OCI-LY1 (cell line): ENCODE measurements at regions not wholly inside any gene's neighbourhood (a gene's known extent, or its start where the extent isn't known, plus 50 kb on each side); places are given as distances from the start of the nearest gene placed in this dataset.
"Not testable (repeated sequence)": the region's sequence is repeated elsewhere in the genome, so short reads cannot be mapped to it uniquely, and the experiment has no call there.

Source experiments
- H2AFZ ChIP-seq: fragments of 200-600 bp; sonication (generic), shearing (Covaris generic); 2 replicates; pipeline ENCODE4 v1.6.0; 2014; ENCODE audit warnings: antibody characterized with exemption, mild to moderate bottlenecking, low read length
- H3F3A ChIP-seq: fragments of 200-600 bp; sonication (generic), shearing (Covaris generic); 2 replicates; pipeline ENCODE4 v1.6.0; 2014; ENCODE audit warnings: mild to moderate bottlenecking, antibody characterized with exemption, low read length, moderate library complexity; ENCODE audit not compliant: insufficient read depth
- H3K27ac ChIP-seq: fragments of 200-600 bp; sonication (generic); 2 replicates; pipeline ENCODE4 v1.5.1; 2014; ENCODE audit warnings: low read length, mixed run types, mild to moderate bottlenecking, low read depth; ENCODE audit not compliant: poor library complexity, severe bottlenecking
- H3K27me3 ChIP-seq: fragments of 200-600 bp; sonication (generic); 2 replicates; pipeline ENCODE4 v1.6.0; 2014; ENCODE audit warnings: antibody characterized with exemption, mild to moderate bottlenecking, low read length, moderate library complexity; ENCODE audit not compliant: insufficient read depth
- H3K36me3 ChIP-seq: fragments of 200-600 bp; sonication (generic); 2 replicates; pipeline ENCODE4 v1.6.1; 2014; ENCODE audit warnings: mild to moderate bottlenecking, antibody characterized with exemption, low read length, moderate library complexity, mixed read lengths; ENCODE audit not compliant: insufficient read depth
- H3K4me1 ChIP-seq: fragments of 200-600 bp; sonication (generic); 2 replicates; pipeline ENCODE4 v1.5.1; 2014; ENCODE audit warnings: mild to moderate bottlenecking, low read length, moderate library complexity; ENCODE audit not compliant: insufficient read depth, severe bottlenecking
- H3K4me2 ChIP-seq: fragments of 200-600 bp; sonication (generic), shearing (Covaris generic); 2 replicates; pipeline ENCODE4 v1.6.1; 2014; ENCODE audit warnings: low read length
- H3K4me3 ChIP-seq: fragments of 200-600 bp; sonication (generic); 2 replicates; pipeline ENCODE4 v1.5.1; 2014; ENCODE audit warnings: low read length, low read depth, mild to moderate bottlenecking, mixed read lengths; ENCODE audit not compliant: poor library complexity, severe bottlenecking
- H3K79me2 ChIP-seq: fragments of 200-600 bp; shearing (Covaris generic); 2 replicates; pipeline ENCODE4 v1.6.1; 2016; ENCODE audit warnings: mixed run types, low read length, mixed read lengths; ENCODE audit not compliant: insufficient read depth
- H3K9ac ChIP-seq: fragments of 200-600 bp; sonication (generic), shearing (Covaris generic); 2 replicates; pipeline ENCODE4 v1.6.1; 2014; ENCODE audit warnings: mild to moderate bottlenecking, low read length, mixed read lengths
- H3K9me2 ChIP-seq: fragments of 200-600 bp; sonication (generic), shearing (Covaris generic); 2 replicates; pipeline ENCODE4 v1.6.1; 2014; ENCODE audit warnings: low read depth, mild to moderate bottlenecking, low read length, mixed read lengths
- H3K9me3 ChIP-seq: fragments of 200-600 bp; shearing (Covaris generic); 2 replicates; pipeline ENCODE4 v1.6.1; 2014; ENCODE audit warnings: low read length, mixed read lengths
- H4K20me1 ChIP-seq: fragments of 200-600 bp; sonication (generic), shearing (Covaris generic); 2 replicates; pipeline ENCODE4 v1.6.0; 2016; ENCODE audit warnings: mild to moderate bottlenecking, low read length; ENCODE audit not compliant: insufficient read depth
- EZH2 ChIP-seq: fragments of 200-600 bp; sonication (generic), shearing (Covaris generic); IDR thresholded peaks from 2 replicates; pipeline ENCODE4 v1.8.0; 2017; ENCODE audit warnings: borderline replicate concordance, mixed run types, mild to moderate bottlenecking, antibody characterized with exemption, low read length, moderate library complexity, mixed read lengths
- TF ChIP-seq, protein P1 (sequence below): fragments of 200-600 bp; sonication (generic), shearing (Covaris generic); IDR thresholded peaks from 2 replicates; pipeline ENCODE4 v1.5.1; 2017; ENCODE audit warnings: mild to moderate bottlenecking, antibody characterized with exemption, low read length, moderate library complexity, mixed read lengths

DNA sequence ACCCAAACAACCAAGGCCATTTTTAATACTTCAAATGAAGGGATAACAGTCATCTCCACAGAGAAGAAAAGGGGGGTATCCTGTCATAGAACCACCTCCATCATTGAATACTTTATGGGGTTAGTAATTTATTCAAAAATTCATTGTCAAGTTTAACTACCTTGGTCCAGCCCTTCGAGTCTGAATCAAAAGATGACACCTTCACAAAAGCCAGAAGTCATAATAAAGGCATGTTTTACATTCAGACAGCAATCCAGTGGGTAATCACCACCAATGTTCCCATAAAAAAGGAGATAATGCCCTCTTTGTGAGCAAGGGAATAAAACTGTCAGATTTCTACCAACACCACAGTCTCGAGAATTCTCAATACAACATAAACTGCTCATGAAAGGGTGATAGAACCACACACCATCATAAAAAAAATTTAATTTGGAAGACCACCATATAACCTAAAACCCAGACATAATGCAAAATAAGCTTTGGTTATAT is 145.6 kb upstream of the ZBTB20 start:
- no peaks in the 10 kb centered on the region for H3K9me2 ChIP-seq
- H3K36me3 ChIP-seq, result no peaks in the 10 kb centered on the region
- no peaks in the 10 kb centered on the region for H3K4me1 ChIP-seq
- no peak for TF ChIP-seq EZH2
- TF ChIP-seq, protein P1, sequence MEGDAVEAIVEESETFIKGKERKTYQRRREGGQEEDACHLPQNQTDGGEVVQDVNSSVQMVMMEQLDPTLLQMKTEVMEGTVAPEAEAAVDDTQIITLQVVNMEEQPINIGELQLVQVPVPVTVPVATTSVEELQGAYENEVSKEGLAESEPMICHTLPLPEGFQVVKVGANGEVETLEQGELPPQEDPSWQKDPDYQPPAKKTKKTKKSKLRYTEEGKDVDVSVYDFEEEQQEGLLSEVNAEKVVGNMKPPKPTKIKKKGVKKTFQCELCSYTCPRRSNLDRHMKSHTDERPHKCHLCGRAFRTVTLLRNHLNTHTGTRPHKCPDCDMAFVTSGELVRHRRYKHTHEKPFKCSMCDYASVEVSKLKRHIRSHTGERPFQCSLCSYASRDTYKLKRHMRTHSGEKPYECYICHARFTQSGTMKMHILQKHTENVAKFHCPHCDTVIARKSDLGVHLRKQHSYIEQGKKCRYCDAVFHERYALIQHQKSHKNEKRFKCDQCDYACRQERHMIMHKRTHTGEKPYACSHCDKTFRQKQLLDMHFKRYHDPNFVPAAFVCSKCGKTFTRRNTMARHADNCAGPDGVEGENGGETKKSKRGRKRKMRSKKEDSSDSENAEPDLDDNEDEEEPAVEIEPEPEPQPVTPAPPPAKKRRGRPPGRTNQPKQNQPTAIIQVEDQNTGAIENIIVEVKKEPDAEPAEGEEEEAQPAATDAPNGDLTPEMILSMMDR, result no peak
- no peak overlapping the region for H3K9ac ChIP-seq
- no peak overlapping the region for H3K4me3 ChIP-seq
- H3K27me3 ChIP-seq, result no peaks in the 10 kb centered on the region
- H2AFZ ChIP-seq, result no peak overlapping the region
- H3K4me2 ChIP-seq, result no peak overlapping the region
- H3K27ac ChIP-seq, result no peak overlapping the region
- no peaks in the 10 kb centered on the region for H3K79me2 ChIP-seq
- no peaks in the 10 kb centered on the region for H3F3A ChIP-seq
- H4K20me1 ChIP-seq, result no peaks in the 10 kb centered on the region
- H3K9me3 ChIP-seq, result no peaks in the 10 kb centered on the region

DNA sequence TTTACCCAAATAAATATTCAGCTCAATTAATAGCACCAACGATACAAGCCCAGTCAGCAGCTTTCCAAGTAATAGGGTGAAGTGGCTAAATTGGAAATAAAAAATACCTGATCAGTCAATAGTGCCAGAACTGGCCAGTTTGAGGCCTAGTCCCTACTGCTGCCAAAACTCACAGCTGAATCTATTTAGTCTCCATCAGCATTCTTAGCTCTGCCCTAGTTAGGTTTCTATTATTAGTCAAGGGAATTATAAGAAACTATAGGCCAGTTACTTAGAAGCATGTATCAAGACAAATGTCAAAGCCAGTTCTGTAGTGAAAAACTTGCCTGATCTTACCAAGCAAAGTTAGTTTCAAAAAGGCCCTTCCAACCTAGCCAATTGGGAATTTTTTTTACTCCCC is 146.2 kb upstream of the ZBTB20 start:
- Histone ChIP-seq H3K9me3 (no peaks in the 10 kb centered on the region), H3K4me3 (no peak overlapping the region), H3K27me3 (no peaks in the 10 kb centered on the region), H4K20me1 (no peaks in the 10 kb centered on the region), H2AFZ (no peak overlapping the region), H3K4me2 (no peak overlapping the region), H3F3A (no peaks in the 10 kb centered on the region), H3K36me3 (no peaks in the 10 kb centered on the region), H3K9me2 (no peaks in the 10 kb centered on the region), H3K4me1 (no peaks in the 10 kb centered on the region), H3K27ac (no peak overlapping the region), H3K9ac (no peak overlapping the region), H3K79me2 (no peaks in the 10 kb centered on the region)
- TF ChIP-seq EZH2, result no peak
- TF ChIP-seq, protein P1, result no peak

DNA sequence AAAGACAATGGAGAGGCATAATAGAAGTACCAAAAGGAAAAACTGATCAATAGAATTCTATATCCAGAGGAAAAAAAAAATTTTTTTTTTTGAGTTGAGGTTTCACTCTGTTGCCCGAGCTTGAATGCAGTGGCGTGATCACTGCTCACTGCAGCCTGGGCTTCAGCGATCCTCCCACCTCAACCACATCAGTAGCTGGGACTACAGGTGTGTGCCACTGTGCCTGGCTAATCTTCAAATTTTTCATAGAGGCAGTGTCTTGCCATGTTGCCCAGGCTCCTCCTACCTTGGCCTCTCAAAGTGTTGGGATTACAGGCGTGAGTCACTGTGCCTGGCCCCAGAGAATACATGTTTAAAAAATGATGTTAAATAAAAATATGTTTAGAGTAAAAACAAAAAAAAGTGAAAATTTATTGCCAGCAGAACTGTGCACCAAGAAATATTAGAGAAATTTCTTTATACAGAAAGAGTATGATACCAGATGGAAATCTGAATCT is 154.3 kb upstream of the ZBTB20 start:
- Histone ChIP-seq H3K9me3 (no peaks in the 10 kb centered on the region), H3K27ac (no peak overlapping the region), H2AFZ (no peak overlapping the region), H4K20me1 (no peaks in the 10 kb centered on the region), H3K36me3 (no peaks in the 10 kb centered on the region), H3K27me3 (no peaks in the 10 kb centered on the region), H3K9ac (no peak overlapping the region), H3K4me2 (no peak overlapping the region), H3K4me1 (no peaks in the 10 kb centered on the region), H3F3A (no peaks in the 10 kb centered on the region), H3K79me2 (no peaks in the 10 kb centered on the region), H3K4me3 (no peak overlapping the region), H3K9me2 (no peaks in the 10 kb centered on the region)
- TF ChIP-seq, protein P1, result no peak
- no peak for TF ChIP-seq EZH2

DNA sequence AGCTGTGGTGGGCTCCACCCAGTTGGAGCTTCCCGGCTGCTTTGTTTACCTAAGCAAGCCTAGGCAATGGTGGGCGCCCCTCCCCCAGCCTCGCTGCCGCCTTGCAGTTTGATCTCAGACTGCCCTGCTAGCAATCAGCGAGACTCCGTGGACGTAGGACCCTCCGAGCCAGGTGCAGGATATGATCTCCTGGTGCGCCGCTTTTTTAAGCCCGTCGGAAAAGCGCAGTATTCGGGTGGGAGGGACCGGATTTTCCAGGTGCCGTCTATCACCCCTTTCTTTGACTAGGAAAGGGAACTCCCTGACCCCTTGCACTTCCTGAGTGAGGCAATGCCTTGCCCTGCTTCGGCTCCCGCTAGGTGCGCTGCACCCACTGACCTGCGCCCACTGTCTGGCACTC is 170.9 kb upstream of the ZBTB20 start:
- not testable (repeated sequence) for H3K4me2 ChIP-seq, H2AFZ ChIP-seq, H3K36me3 ChIP-seq, H3K9me3 ChIP-seq, H3K27ac ChIP-seq, H3K27me3 ChIP-seq, H3K4me1 ChIP-seq, H3K9me2 ChIP-seq, H3K4me3 ChIP-seq, H3K9ac ChIP-seq, H3K79me2 ChIP-seq, H3F3A ChIP-seq, H4K20me1 ChIP-seq
